ENCODE measurements at regions not wholly inside any gene's neighbourhood (a gene's known extent, or its start where the extent isn't known, plus 50 kb on each side); places are given as distances from the start of the nearest gene placed in this dataset.
A peak's percentile ranks its signal among the peaks of the same experiment; 100 is the strongest.

GRCh38 chr15:95304151-95304946 is 1026.2 kb upstream of the NR2F2 start:
- DNase-seq (ENCODE audit: low read depth, low spot score), result peak; percentile 74

DNA sequence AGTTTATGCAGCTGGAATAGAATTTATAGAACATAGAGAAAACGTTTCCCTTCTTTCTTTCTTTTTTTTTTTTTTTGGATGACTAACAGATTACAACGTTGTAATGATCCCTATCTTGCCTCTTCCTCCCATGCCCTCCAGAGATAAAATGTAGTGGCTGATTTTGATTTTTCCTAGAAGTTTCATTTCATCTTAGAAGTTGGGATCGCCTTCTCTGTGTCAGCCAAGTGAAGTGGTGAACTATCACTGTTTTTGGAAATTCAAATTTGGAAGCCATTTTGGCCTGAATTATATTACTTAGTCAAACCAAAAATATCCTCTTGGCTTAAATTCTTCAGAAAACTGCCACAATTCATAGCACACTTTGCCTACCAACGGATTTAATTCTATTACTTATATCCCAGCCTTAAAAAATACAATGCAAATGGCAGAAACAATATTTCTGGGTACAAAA is 1025.5 kb upstream of the NR2F2 start:
- no peak for DNase-seq (ENCODE audit: low read depth, low spot score)

DNA sequence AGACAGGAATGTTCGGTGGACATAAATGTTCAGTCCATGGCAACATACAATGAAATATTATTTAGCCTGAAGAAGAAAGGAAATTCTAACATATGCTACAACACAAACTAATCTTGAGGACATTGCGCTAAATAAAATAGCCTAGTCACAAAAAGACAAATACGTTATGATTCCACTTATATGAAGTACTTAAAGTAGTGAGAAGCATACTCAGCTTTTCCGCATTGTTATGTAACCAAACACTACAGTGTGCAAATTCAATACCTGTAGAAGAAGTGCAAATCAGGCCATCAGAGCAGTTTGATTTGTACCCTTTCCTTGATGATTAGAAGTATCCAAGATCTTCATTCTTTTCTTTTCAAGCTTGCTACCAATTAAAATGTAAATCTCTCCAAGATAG is 1023.4 kb upstream of the NR2F2 start:
- no peak for DNase-seq (ENCODE audit: low read depth, low spot score)

- DNase-seq (ENCODE audit: low read depth, low spot score), result no peak
Observed at GRCh38 chr15:95319242-95319641, 1011.3 kb upstream of the NR2F2 start.

DNA sequence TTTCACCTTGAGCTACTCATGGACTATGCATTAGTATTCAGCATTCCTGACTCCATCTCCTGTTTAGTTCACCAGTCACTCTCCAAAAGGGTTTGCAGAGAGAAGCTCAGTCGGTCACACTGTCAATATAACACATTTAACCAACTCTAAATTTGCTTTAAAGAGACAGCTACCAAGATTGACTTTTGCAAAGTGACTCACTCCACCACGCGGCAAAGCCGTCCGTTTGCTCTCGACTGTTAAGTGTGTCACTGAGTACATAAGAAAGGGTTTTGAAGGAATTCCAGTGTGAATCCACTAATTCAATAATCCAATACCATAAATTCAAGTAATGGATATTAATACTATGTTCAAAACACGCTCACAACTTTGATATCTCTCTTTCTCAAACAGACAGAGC is 1006.7 kb upstream of the NR2F2 start:
- no peak for DNase-seq (ENCODE audit: low read depth, low spot score)

GRCh38 chr15:95324656-95325055 is 1005.8 kb upstream of the NR2F2 start:
- DNase-seq (ENCODE audit: low read depth, low spot score), result no peak

DNA sequence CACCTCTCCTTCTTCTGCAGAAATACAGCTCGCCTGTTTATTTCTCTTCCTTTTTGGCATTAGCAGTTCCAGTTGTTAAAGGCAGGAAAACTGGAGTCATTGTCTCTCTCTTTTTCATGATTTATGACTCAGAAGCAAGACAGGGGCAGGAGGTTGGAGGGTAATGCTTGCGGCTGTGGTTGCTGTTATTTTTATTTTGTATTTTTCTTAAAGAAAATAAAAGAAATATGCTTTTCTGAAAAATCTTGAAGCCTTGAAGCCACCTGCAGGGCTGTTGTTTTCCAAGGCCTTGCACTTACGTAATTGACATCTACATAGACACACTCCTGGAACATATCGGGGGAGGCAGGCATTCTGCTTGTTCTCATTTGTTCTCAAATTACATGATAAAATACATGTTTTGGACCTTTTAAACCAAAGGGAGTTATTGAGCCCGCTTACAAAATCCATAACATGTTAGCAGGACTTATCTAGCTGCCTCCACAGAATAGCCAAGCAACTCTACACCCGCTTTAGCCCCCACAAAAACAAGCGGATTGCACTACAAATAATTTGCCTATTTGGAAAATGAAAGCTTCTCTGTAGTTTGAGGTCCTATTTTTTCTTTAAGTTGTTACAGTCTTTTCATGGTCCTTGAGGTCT is 1004.6 kb upstream of the NR2F2 start:
- peak; percentile 89 for DNase-seq (ENCODE audit: low read depth, low spot score)

- peak; percentile 23 for DNase-seq (ENCODE audit: low read depth, low spot score)
Observed at GRCh38 chr15:95326431-95327182, 1003.9 kb upstream of the NR2F2 start.

DNA sequence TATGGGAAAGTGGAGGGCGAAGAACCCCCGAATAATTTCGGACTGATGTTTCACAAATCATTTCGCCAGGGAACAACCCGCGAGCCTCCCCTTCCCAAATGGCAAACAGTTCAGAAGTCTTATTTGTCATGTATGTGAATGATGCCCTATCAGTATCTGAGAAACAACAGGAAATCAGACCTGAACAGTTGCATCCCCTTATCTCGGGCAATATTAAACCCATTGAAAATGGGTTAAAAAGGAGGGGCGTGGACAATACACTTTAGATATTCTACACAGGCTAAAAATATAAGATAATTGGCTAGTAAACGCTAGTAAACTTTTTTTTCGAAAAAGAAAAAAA is 1003.3 kb upstream of the NR2F2 start:
- DNase-seq (ENCODE audit: low read depth, low spot score), result no peak

DNA sequence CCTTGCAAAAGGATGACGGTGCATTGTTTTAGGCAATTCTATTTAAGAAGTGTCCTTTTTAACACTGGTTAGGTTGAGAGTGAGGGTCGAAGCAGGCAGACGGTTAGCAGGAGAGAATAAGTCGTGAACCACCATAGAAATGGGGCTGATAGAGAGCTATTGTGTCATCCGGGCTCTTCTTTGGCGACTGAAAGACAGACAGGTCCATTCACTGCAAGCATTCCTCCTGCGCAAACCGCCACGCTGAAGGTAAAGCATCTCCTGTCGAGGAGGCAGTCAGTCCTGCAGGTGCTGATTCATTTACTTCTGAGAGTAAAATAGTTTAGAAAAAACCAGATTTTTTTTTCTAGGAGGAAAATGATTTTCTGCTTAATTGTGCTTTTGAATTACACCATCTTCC is 1002.8 kb upstream of the NR2F2 start:
- no peak for DNase-seq (ENCODE audit: low read depth, low spot score)

- DNase-seq (ENCODE audit: low read depth, low spot score), result no peak
Observed at GRCh38 chr15:95328559-95328958, 1001.9 kb upstream of the NR2F2 start.

DNA sequence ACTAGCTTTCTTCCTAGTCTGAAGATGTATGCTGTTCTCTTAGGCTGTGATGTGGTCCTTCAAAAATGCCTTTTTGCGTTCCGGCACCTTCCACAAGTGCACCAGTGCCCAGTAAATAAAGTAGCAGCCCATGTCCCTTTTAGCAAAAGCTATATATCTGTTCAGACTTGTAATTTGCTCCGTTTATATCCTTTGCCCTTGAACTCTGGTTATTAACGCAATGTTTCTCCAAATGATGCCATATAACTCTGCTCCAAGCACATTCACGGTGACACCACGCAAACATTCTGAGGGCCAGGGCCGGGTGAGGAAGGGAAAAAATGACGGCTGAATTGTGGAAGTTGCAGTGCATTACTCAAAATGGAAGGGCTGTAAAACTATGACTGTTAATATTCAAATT is 1001.1 kb upstream of the NR2F2 start:
- DNase-seq (ENCODE audit: low read depth, low spot score), result no peak

- DNase-seq (ENCODE audit: low read depth, low spot score), result no peak
Observed at GRCh38 chr15:95341686-95342085, 988.8 kb upstream of the NR2F2 start.

- DNase-seq (ENCODE audit: low read depth, low spot score), result no peak
Observed at GRCh38 chr15:95345867-95346266, 984.6 kb upstream of the NR2F2 start.

DNA sequence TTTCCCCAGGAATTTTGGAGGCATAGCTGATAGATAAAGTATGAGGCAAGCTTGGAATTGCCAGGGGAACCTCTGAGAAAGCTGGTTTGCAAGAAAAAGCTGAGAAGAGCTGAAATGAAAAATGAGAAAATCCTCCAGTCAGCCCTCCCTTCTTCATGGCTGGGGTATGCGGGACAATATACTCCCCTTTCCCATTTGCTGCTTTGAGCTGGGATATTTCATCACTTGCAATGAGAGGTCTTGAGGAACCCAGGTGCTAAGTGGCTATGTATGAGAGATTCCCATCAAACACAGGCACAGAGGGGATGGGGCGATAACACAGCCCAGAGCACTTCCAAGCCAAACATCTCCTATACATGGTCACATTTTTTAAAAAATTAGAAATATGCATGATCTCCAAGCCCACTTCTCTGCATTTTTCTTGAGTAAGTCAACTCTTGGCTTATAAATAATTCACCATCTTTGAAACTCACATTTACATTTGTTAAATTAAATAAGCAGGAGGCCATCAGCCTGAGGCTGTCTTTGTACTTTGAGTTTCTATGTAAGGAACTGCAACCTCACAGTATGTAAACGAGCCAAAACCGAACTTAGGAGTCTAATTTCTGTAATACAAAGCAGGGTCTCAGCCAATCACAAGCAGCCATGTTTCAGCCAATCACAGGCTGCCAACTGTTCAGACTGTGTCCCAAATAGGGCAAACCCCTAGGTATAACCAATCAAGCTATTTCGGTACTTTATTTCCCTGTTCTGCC is 983.6 kb upstream of the NR2F2 start:
- DNase-seq (ENCODE audit: low read depth, low spot score), result no peak

- DNase-seq (ENCODE audit: low read depth, low spot score), result no peak
Observed at GRCh38 chr15:95347837-95348236, 982.7 kb upstream of the NR2F2 start.

- no peak for DNase-seq (ENCODE audit: low read depth, low spot score)
Observed at GRCh38 chr15:95350908-95351307, 979.6 kb upstream of the NR2F2 start.

DNA sequence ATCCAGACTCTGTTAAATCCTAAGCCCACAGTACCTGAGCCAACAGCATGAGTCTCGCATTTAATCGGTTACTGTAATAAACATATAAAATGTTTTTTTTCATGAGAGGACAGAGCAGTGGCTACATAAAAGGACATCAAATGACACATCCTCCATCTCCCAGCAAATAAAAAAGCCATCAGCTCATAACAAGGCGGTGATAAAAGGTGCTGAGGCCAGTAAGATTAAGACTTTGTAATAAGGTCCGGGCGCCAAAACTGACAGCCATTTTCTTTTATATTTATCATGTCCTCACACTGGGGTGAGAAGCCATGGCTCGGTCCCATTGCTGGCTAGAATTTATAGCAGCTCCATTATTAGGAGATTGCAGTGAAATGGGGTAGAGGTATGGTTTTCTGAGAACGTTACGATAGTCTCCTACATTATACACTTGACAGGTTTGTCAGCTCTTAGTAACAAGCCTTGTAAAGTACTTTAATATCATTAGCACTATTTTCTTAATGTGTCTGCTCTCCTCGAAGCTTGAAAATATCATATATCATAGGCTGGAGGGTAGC is 977.8 kb upstream of the NR2F2 start:
- no peak for DNase-seq (ENCODE audit: low read depth, low spot score)

DNA sequence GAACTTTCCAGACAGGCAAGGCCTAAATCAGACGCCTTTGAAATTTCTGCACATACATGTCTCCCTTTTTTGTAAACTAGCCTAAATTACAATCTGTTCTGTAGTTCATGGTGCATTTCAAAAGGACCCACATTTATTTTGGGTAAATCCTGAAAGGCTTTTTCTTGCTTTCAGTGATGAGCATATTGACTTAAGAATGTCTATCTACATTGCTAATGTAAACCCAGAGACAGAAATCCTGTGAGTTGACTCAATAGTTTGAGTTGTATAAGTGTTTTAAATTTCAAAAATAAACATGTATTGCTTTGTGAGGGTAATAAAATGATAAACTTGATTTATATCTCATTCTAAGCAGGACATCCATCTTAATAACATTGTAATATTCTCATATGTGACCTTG is 977.0 kb upstream of the NR2F2 start:
- no peak for DNase-seq (ENCODE audit: low read depth, low spot score)

GRCh38 chr15:95359966-95360365 is 970.5 kb upstream of the NR2F2 start:
- DNase-seq (ENCODE audit: low read depth, low spot score), result no peak

DNA sequence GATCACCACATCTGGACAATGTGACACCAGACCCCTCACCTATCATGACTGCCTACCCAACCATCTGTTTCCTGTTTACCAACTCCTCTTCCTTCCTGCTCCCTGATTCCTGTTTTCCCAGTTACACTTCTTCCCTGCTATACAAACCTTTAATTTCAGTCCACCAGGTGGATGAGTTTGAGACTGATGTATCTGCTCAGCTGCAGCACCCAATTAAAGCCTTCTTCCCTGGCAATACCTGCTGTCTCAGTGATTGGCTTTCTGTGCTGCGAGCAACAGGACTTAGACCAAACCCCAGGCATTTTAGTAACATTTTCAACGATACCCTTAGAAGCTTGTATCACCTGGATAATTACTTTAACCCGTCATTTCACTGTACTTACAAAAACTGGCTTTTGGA is 968.2 kb upstream of the NR2F2 start:
- DNase-seq (ENCODE audit: low read depth, low spot score), result no peak

DNA sequence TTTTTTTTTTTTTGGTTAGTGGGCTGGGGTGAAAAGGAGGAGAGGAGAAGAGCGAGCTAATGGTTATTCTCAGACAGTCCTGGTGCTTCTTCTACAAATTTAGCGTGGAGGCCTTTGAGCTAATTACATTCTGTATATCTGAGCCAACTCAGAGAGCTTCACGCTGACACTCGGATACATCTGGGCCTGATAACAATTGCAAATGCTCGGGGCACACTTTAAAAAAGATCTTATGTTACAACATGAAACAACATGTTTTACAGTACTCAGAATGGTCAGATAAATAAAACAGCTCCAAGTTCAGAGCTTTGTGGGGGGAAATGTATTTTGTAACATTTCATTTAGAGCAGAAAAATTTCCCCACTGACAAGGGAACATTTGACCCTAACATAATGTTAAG is 966.9 kb upstream of the NR2F2 start:
- no peak for DNase-seq (ENCODE audit: low read depth, low spot score)

Measured in smooth muscle cell of the brain vasculature (primary cell).